SW480 (cell line): ENCODE measurements at regions not wholly inside any gene's neighbourhood (a gene's known extent, or its start where the extent isn't known, plus 50 kb on each side); places are given as distances from the start of the nearest gene placed in this dataset.

ENCODE experiments used
- DNase-seq: peaks from one replicate; pipeline ENCODE4 v3.0.0-alpha.2; 2016; ENCODE audit warnings: low spot score

- no peak for DNase-seq
Observed at GRCh38 chr4:25578432-25578831, 77.2 kb upstream of the SLC34A2 start.

- DNase-seq: no peak
Observed at GRCh38 chr4:25580633-25581467, 74.8 kb upstream of the SLC34A2 start.

GRCh38 chr4:25585901-25586523, 69.6 kb upstream of the SLC34A2 start:
- no peak for DNase-seq

GRCh38 chr4:25588206-25588605, 67.4 kb upstream of the SLC34A2 start:
- DNase-seq: no peak

GRCh38 chr4:25590171-25590570, 65.5 kb upstream of the SLC34A2 start:
- DNase-seq: no peak

- no peak for DNase-seq
Observed at GRCh38 chr4:25592736-25593135, 62.9 kb upstream of the SLC34A2 start.
